HG03378 (cell line): ENCODE measurements at regions not wholly inside any gene's neighbourhood (a gene's known extent, or its start where the extent isn't known, plus 50 kb on each side); places are given as distances from the start of the nearest gene placed in this dataset.
A peak's percentile ranks its signal among the peaks of the same experiment; 100 is the strongest.

Source experiments
- ATAC-seq: cut with Tn5 transposase; IDR thresholded peaks from one replicate; pipeline ENCODE4 v1.9.1; 2021; ENCODE audit warnings: mild to moderate bottlenecking, moderate library complexity; ENCODE audit not compliant: unreplicated experiment

DNA sequence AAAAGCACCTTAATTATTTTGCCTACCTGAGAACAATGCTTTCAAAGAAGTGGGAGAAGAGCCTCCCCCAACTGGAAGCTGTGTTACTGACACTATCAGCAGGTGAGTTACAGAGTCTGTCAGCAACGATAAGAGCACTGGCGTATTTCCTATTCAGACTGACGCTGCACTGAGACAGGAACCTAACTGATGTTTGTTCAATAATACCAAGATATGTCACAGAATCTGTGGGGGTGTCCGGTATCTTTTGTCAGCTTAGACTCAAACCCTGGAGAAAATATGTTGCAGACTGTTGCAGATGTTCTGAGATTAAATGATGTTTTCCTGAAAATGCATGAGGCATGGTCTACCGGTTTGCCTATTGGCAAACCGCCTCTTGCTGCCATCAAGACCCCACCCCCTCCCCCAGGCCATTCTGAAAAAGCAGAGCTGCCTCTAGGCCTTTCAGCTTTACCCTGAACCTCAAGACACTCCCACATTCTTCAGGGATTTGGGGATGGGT, 115.2 kb upstream of the KIT start:
- ATAC-seq = no peak

DNA sequence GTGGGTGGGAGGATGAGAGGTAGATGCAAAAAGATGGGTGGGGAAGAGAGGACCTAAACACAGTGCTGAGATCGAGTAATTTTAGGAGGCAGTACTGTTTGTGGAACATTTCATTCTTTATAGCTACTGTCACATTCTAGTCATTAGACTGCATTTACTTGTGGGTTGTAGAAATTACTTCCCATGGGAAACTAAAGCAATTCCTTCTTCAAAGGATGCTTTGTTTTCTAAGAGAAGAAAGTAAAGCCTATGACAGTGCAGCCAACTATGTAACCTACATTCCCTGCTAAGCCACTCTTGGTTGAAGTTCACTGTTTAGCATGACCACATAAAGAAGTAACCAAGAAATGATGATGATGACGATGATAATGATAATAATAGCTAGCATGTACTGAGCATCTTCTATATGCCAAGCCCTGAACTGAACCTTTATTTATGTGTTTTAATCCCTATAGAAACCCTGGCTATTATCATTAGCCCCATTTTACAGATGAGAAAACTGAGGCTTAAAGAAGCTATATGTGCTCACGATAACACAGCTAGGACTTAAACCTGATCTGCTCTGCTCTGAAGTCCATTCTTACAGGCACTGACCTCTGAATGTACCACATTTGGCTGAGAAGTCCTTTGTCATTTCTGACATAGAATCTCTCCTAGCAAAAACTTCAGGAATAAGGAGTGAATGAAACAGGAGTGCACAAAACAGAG, 114.5 kb upstream of the KIT start:
- ATAC-seq = no peak

DNA sequence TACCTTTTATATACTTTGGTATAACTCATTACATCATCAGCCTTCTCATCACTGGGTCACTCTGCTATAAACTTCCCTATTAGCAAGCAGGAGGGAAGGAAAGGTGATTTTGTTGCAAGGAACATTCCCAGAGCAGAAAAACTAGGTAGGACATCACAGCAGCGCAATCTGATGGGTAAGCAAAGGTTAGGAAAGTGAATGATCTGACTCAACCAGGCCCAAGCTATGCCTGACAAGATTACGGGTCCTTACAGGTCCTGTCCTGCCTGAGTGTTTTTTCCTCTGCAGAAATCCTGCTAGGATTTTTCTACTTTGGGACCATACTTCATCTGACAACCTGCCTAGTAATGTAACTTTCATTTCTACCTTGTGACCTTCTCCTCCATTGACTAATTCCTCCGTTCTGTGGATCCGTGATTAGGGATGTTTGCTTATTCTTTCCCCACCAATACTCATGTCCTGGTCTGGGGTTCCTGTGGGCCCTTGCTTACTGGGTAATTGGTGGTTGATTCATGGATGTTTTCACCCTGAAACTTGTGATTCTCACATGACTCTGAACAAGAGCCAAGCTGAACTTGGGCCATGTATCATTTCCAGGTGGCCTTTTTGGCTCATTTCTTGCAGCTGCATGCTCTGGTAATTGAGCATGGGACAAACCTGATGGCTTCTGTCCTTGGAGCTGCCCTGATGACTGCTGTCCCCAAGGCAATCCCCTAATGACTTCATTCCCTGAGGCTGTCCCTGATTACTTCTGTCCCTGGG, 111.9 kb upstream of the KIT start:
- no peak for ATAC-seq

DNA sequence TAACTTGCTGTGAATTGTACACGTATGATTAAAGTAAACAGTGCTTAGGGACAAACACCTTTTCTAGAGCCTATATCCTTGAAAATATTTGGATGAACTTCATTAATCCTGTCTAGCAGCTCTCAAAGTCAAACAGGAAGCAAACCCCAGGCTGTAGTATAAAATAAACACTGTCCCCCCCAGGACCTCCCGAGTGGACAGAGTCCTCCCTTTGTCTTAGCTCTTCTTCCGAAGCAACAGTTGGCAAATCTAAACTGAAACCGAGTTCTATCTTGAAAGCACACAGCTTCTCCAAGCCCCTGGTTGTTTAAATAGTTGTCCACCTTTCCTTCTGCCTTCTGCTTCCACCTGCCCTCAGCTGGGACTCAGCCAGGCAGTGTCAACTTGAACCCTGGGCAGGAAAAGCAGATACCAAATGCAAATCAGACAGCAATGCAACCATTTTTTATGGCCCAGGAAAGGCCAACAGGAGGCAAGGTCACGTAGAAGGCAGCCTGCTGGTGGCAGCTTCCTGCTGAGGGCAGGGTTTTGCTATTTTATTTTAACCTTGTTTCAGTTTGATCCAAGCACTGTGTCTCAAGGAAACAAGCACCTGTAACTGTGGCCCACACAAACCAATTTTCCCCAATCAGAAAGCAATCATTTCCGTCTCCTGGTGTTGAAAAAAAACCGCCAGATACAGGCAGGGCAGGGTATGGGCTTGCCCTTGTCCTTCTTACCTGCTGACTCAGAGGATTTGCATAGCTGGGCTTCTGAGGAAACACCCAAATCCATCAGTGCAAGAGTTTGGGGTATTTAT, 110.3 kb upstream of the KIT start:
- peak; percentile 81 for ATAC-seq

DNA sequence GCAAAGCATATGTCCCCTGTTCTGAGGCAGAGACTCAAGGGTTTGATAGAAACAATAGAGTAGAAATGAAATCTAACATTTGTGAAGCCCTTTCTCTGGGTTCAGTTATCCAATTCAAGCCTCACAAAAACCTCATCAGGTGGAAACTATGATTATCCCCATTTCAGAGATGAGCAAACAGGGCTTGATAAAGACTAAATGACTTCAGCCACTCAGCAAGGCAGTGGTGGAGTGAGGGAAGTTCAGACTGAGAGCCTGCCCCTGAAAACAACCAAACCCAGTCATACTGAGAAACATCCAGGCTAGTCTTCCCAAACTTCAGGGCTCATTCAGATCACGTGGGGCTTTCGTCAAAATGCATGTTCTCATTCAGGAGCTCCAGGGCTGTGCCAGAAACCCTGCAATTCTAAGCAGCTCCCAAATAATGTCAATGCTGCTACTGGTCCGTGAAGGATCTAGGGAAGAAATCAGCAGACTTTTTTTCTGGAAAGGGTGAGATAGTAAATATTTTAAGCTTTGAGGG, 109.6 kb upstream of the KIT start:
- peak; percentile 47 for ATAC-seq

DNA sequence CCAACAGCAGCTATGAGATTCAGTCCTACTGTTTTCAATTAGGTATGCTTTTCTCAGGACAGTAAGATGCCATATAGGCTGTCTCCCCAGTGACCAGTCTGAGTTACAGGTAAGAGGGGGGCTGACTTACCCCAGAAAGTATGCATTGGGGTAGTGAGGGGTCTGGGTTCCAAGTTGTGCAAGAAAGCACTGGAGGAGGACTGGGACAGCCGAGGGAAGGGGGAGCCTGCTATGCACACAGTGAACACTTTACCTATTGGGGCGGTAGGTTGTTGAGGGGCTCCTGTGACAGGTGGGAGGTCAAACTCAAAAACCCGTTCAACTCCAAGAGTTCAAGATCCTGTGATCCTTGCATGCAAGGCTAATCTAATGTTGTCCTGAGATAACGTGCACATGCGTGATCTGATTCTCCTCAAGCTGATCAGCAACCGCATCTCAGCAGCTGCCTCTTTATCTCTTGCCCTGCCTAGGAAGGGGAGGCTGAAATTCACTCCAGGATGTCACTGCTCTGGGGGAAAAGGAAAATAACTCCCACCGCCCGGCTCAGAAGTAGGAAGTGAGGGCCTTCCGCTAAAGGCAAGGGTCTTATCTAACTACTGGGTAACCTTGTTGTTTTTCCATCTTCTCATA, 108.8 kb upstream of the KIT start:
- ATAC-seq = no peak

DNA sequence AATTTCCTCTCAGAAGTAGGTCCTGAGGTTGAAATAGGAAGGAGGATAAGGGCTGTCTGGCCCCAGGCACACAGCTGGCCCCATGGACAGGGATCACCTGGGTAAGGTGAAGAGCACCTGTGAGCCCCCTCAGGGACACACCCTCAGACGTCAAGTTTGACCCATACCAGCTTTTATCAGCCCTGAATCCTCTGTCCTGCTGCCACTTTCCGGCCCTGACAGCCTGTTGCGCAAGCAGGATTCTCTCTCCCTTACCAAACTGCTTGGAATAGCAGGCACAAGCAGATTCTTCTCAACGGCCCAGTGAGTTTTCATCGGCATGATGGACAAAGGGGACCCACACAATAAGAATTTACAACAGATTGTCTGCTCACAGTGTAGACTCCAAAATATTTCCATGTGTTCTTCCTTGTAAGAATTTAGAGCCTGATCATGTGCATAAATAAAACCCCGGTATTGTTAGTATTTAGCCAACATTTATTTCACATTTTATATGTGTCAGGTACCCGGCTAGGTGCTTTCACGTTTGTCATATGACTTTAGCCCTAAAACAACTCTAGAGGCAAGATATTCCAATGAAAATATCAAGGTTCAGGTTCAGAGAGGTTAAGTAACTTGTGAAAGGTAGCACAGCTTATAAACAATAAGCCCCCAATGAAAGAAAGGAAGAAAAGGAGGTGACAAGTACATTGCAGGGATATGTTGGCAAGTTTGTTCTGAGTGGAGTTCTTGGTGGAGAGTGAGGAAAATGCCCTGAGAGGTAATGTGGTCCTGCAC, 107.2 kb upstream of the KIT start:
- no peak for ATAC-seq

DNA sequence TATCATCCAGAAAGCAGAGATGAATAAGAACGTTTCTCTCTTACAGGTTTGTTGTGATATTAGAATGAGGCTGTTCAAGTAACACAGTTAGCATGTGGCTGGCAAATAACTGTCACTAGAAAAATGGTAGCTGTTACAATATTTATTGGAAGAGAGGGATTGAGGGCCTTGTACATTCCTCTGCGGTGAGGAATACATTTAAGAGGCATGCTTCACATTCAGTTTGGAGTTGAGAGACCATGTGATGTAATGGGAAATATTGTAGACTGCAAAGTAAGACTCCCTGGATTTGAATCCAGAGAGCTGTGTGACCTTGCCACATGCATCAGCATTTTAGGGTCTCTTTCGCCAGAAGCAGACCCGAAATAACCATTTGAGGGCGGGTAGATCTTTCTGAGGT, 104.8 kb upstream of the KIT start:
- ATAC-seq = no peak

DNA sequence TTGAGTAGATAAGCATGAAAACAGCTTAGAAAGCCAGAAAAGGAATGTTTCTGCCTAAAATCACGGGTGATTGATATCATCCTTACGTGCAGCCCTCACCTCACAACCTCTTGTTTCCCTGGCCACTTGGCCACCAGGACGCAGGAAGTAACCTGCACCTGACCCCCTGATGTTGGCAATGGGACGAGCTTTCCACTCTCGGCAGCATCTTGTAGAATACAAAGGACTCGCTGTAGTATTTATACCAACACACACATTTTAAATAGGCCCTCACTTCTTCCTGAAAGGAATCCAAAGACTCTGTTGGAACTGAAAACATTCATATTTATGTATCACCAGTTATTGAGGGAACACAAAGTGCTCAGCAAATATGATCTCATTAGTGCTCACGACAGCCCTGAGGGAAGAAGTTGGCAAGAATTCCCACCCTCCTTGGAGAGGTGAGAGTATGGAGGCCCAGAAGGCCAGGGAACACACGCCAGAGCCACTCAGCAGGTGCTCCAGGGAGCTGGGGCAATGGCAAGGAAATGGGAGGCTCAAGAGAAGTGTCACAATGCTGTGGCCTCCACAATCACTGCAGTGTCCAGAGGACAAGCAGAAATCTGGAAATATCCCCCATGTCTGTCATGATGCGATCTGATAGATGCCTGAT, 103.3 kb upstream of the KIT start:
- no peak for ATAC-seq

DNA sequence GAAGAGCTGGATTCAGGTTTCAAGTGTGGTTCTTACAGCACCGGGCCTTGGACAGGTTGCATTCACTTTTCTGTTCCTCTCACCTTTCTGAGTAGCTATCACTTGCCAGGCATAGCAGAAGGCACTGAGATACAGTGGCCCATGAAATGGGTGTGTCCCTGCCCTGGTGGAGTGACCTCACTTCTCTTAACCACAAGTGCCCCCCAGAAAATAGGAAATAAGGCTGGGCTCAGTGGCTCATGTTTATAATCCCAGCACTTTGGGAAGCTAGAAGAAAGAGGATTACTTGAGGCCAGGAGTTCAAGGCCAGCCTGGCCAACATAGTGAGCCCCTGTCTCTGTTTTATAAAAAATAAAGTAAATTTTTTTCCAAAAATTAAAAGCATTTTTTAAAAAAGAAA, 101.7 kb upstream of the KIT start:
- no peak for ATAC-seq

DNA sequence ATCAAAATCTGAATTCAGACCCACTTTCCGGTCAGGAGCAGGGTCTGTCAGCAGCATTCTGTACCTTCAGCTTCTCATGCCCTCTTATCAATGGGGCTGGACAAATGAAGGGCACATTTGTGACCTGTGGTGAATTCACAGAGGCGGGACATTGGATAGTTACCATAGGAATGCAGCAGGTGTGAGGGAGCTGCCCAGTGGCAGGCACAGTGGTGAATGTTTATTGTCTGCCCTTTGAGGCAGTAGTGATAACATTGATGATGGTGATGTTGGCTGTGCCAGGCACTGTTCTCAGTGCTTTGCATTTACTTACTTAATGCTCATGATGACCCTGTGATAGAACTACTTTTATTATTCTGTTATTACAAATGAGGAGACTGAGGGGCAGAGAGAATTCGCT, 101.2 kb upstream of the KIT start:
- ATAC-seq = no peak

DNA sequence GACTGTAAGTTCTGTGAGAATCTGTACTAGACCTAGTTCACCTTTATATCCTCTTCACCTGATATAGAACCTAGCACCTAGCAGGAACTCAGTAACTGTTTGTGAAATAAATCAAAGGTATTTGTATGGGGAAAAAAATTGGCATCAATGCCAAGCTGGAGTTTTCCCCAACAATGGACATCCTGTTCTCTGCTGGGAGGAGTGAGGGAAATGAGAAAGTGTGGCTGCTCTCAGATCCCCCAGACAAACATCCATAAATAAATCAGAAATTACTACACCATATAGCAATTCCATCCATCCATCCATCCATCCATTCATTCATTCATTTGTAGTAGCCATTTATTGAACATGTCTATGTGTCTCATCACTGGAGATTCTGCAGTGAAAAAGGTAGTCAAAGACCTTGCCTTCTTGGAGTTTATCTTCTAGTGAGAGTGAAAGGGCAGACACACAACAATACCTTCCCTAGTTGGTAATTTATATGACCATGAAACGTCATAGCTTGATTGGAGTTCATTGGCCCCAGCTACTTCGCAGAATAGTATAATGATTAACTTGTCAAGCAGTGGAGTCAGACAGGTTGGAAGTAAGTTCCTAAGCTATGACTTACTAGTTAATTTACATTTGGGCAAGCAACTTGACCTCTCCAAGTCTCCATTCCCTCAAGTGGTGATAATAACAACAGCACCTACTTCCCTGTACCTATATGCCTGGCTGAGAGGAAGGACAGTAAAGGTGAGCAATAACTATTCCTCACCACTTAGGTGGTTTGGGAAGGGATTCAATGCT, 98.7 kb upstream of the KIT start:
- ATAC-seq = no peak

DNA sequence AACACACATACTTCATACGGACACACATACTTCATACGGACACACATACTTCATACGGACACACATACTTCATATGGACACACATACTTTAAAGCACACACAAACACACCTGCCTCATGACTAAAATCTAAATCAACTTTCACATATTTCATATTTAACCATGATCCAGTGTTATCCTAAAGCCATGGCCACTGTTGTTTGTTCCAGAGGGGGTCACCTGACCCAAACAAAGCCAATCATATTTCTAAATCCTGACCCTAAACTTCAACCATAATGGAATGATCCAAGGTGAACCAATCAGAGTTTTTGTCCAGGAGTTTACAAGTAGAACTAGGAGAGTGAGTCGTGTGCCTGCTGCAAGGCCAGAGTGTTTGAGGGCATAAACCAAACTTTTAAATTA, 97.2 kb upstream of the KIT start:
- ATAC-seq = no peak

DNA sequence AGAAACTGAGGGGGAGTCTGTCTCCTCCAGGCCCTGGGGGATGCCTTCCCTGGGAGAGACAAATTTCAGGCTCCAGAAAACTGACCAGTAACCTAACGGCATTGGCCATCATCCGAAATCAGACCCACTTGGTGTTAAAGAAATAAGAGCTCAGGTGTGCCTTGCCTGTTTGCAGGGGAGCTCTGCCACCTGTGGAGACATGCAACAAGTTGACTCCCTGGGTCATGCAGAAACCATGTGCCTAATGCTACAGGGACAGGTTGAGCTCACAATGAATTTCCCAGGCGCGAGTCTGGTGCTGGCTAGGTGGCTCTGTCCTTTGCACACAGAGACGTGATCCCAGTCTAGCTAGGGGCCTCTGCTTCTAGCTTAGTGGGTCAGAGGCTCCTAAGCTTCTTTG, 95.8 kb upstream of the KIT start:
- ATAC-seq = no peak

DNA sequence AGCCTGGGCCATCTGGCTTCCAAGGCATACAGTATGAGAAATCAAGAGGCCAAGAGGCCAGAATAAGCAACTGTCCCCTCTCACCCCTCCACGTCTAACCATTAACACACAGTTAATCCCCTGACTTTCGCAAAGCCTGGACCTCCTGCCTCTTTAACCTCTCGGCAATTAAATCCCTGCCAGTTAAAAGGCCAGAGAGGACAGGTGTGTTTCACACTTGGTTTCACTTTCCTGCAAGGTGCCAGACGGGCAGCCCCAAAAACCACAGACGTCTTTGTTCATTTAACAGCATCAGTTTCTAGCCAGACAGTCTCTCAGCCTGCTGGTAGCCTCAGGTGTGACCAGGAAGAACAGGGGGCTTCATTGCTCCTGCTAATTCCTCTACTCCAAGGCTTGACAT, 91.1 kb upstream of the KIT start:
- ATAC-seq = no peak

DNA sequence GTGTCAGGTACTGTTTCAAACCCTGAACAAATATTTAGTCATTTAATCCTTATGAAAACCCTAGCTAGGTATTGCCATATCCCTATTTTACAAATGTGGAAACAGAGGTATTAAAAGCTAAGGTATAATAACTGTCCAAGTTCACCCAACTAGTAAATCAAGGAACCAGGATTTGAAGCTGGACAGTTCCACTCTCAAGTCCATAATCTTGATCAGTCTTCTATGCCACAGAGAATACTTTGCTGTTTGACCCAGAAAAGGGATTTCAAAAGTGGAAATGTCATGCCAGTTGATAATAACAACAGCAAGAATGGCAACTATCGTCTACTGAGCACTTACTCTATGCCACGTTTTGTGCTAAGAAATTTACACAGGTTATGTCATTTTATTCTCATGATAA, 90.4 kb upstream of the KIT start:
- no peak for ATAC-seq

DNA sequence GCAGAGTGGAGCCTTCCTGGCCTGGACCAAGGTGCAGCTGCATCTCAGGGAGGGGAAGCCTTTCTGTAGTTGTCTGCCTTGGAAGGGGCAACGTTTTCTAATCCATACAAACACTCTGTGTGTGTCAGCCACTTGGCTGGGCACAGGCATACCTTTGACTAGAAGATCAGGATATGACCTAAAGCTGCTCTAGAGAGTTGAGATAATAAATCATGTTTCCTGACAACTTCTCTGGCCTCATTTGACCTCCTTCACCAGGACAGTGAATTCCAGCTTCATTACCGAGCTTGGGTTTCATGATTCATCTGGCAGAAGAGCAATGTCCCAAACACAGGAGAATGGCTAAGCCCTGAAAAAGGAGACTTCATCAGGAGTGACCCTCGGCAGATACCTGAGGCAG, 89.6 kb upstream of the KIT start:
- no peak for ATAC-seq

DNA sequence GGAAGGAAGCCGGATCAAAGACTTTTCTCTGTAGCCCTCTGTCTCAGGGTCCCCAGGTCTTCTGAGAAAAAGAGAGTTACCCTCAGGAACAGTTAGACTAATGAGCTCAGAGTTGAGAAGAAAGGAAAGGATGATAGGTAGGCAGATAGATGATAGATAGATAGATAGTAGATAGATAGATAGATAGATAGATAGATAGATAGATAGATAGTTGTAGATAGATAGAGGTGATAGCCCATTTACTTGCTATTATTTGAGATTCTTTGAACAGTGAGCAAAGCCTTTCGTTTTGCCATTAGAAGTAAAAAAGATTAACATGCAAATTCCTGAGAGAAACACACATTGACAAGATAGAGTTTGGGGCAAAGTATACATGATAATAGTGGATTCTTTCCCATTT, 86.9 kb upstream of the KIT start:
- no peak for ATAC-seq
